ENCODE measurements at regions not wholly inside any gene's neighbourhood (a gene's known extent, or its start where the extent isn't known, plus 50 kb on each side); places are given as distances from the start of the nearest gene placed in this dataset.
A peak's percentile ranks its signal among the peaks of the same experiment; 100 is the strongest.

DNA sequence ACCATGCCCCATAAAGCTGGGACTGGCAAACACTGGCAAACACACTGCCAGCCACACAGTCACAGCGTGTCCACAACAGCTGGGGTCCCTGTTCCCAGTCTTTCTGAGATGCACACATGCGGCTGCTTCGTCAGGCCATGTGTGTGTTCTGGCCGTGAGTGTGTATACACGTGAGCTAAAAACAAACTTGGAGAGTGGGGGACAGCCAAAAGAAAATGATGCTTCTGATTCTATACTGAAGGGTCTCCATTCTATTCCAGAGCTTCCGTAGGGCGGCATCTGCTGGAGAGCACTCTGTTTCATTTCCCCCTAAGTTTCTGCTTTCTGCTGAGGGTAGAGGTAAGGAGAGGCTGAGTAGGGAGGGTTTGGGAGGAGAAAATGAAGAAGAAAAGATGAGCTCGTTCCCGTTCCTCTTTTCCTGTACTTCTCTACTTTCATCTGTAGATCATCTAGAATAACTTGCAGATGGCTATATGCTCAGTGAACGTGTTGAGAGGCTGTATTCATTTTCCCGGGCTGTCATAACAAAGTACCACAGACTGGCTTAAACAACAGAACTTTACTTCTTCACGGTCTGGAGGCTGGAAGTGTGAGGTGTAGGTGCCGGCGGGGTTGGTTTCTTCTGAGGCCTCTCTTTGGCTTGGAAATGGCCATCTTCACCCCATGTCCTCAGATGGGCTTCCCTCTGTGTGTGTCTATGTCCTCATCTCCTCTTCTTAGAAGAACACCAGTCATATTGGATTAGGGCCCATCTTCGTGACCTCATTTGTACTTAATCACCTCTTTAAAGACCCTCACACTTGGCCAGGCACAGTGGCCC is 151.6 kb downstream of the TOMM20 start (continued):
- TF ChIP-seq THAP7 (CRISPR knock-in tag; IDR thresholded peaks at IDR 0.05) (no peak), ESRRB (CRISPR knock-in tag; IDR thresholded peaks at IDR 0.05; ENCODE audit: borderline replicate concordance) (no peak), ZNF780A (CRISPR knock-in tag; IDR thresholded peaks at IDR 0.05) (no peak), ZNF707 (CRISPR knock-in tag; conservative IDR thresholded peaks at IDR 0.05) (no peak; the same call in 1 of the 2 replicates), ZNF639 (CRISPR knock-in tag; conservative IDR thresholded peaks at IDR 0.05 in 1 of 2, IDR thresholded peaks at IDR 0.05 in 1 of 2) (peak in 1 of 2 experiments; percentile 46; a peak in 1 of 4 replicates), KLF16 (IDR thresholded peaks at IDR 0.05) (no peak; the same call in 1 of the 2 replicates), ZNF184 (CRISPR knock-in tag; IDR thresholded peaks at IDR 0.05) (no peak), HNRNPUL1 (IDR thresholded peaks at IDR 0.05; ENCODE audit: low read length) (no peak), NFRKB (IDR thresholded peaks at IDR 0.05; ENCODE audit: low read depth) (0 out of 2 replicates have a peak, but pooled peaks have one; percentile 3), RBM14 (IDR thresholded peaks at IDR 0.05; ENCODE audit: borderline replicate concordance, insufficient read depth, low read depth, low read length) (no peak), MYBL2 (IDR thresholded peaks at IDR 0.05; ENCODE audit: low read depth) (no peak), MYBL2 (CRISPR knock-in tag; IDR thresholded peaks at IDR 0.05; ENCODE audit: borderline replicate concordance) (no peak), BRD4 (IDR thresholded peaks at IDR 0.05) (no peak), MCM5 (IDR thresholded peaks at IDR 0.05; ENCODE audit: low read depth) (no peak), POLR2B (IDR thresholded peaks at IDR 0.05; ENCODE audit: low read depth, partially characterized antibody) (no peak), ELF2 (CRISPR knock-in tag; IDR thresholded peaks at IDR 0.05) (no peak), ZNF121 (CRISPR knock-in tag; conservative IDR thresholded peaks at IDR 0.05) (no peak), THRA (IDR thresholded peaks at IDR 0.05) (no peak), MAZ (CRISPR knock-in tag; conservative IDR thresholded peaks at IDR 0.05 in 1 of 2, IDR thresholded peaks at IDR 0.05 in 1 of 2) (0 out of 4 replicates have a peak, but pooled peaks of 1 of the 2 experiments have one; percentile 7), POLR3A (IDR thresholded peaks at IDR 0.05; ENCODE audit: borderline replicate concordance, extremely low read depth, insufficient read depth, insufficient read length) (no peak), ZNF785 (CRISPR knock-in tag; IDR thresholded peaks at IDR 0.05) (peak; percentile 43; the same call in 1 of the 2 replicates), ZNF696 (CRISPR knock-in tag; conservative IDR thresholded peaks at IDR 0.05) (no peak), TEAD2 (tag; IDR thresholded peaks at IDR 0.05) (no peak), TAF7 (tag; IDR thresholded peaks at IDR 0.05) (0 out of 2 replicates have a peak, but pooled peaks have one; percentile 17)
- TF ChIP-seq, protein P1, sequence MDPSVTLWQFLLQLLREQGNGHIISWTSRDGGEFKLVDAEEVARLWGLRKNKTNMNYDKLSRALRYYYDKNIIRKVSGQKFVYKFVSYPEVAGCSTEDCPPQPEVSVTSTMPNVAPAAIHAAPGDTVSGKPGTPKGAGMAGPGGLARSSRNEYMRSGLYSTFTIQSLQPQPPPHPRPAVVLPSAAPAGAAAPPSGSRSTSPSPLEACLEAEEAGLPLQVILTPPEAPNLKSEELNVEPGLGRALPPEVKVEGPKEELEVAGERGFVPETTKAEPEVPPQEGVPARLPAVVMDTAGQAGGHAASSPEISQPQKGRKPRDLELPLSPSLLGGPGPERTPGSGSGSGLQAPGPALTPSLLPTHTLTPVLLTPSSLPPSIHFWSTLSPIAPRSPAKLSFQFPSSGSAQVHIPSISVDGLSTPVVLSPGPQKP (CRISPR knock-in tag; IDR thresholded peaks at IDR 0.05), result no peak

Measured in K562 (cell line).